Prostate gland (tissue), 2 donors: ENCODE measurements at regions not wholly inside any gene's neighbourhood (a gene's known extent, or its start where the extent isn't known, plus 50 kb on each side); places are given as distances from the start of the nearest gene placed in this dataset.

Source experiments
- CTCF ChIP-seq, 4 experiments: fragments of 200-600 bp in 2 of 4; fragments of 450-650 bp in 2 of 4; sonication (generic) in 2 of 4; IDR thresholded peaks; 1 replicate in 3 of 4; 2 replicates in 1 of 4; pipeline ENCODE4 v1.5.1; 2016 to 2019; ENCODE audit warnings: antibody characterized with exemption in 4 of 4, mild to moderate bottlenecking in 2 of 4, moderate library complexity in 2 of 4
- POLR2A ChIP-seq: fragments of 450-650 bp; IDR thresholded peaks from one replicate; pipeline ENCODE4 v1.6.1; 2016; ENCODE audit warnings: antibody characterized with exemption, mild to moderate bottlenecking

DNA sequence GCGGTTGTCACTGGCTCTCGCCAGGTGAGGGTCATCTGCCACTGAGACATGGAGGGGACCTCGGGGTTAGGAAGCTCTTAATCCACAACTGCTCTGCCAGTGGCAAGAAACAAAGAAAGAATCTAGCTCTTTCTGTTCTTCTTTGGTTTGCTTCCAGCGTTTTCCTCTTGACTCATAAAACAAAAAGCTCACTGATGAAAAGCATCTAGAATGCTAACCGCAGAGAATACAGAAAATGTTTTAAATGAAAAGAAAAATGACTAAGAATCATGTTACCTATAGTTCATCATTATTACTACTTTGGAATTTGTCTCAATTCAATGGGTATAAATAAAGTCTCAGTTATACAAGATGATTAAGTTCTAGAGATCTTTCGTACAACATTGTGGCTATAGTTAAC, 274.8 kb upstream of the TENM3 start:
- TF ChIP-seq CTCF (IDR thresholded peaks at IDR 0.05) (no peak), POLR2A (no peak)
